Calu3 (cell line): ENCODE measurements at regions not wholly inside any gene's neighbourhood (a gene's known extent, or its start where the extent isn't known, plus 50 kb on each side); places are given as distances from the start of the nearest gene placed in this dataset.

Experiments used
- BruUV-seq: library from RNA; stranded (reverse); fragments of 400-500 nt; replicated peaks from 2 replicates; lab custom pipeline; 2021; lab: Mats Ljungman, UMichigan
- CTCF ChIA-PET: fragments of 300-600 bp; sonication (Branson Sonifier 250); formaldehyde crosslinking; loops from one replicate; lab custom pipeline; 2022; ENCODE audit warnings: antibody characterized with exemption; lab: Charles Lee
- DNase-seq: peaks from one replicate; pipeline ENCODE4 v3.0.0; 2022
- H3K27ac Mint-ChIP-seq: one replicate; pipeline ENCODE4 v1.8.0; 2022; ENCODE audit warnings: mixed read lengths; ENCODE audit not compliant: unreplicated experiment
- H3K27me3 Mint-ChIP-seq: one replicate; pipeline ENCODE4 v1.8.0; 2022; ENCODE audit warnings: mixed read lengths; ENCODE audit not compliant: unreplicated experiment
- H3K36me3 Mint-ChIP-seq: one replicate; pipeline ENCODE4 v1.8.0; 2022; ENCODE audit warnings: mild to moderate bottlenecking, moderate library complexity, mixed read lengths; ENCODE audit not compliant: insufficient read depth, unreplicated experiment
- H3K4me1 Mint-ChIP-seq: one replicate; pipeline ENCODE4 v1.8.0; 2022; ENCODE audit warnings: mild to moderate bottlenecking, low read depth, mixed read lengths; ENCODE audit not compliant: unreplicated experiment
- H3K4me3 Mint-ChIP-seq: one replicate; pipeline ENCODE4 v1.8.0; 2022; ENCODE audit warnings: mild to moderate bottlenecking, low read depth, moderate library complexity, mixed read lengths; ENCODE audit not compliant: unreplicated experiment
- H3K9me3 Mint-ChIP-seq: one replicate; pipeline ENCODE4 v1.8.0; 2022; ENCODE audit warnings: low read depth, mixed read lengths; ENCODE audit not compliant: unreplicated experiment
- CTCF ChIP-seq: fragments of 200-600 bp; IDR thresholded peaks from one replicate; pipeline ENCODE4 v1.8.0; 2022; ENCODE audit warnings: antibody characterized with exemption; ENCODE audit not compliant: unreplicated experiment
- intact Hi-C: fragments of 100-400 bp; cut with micrococcal nuclease; formaldehyde crosslinking; loops from one replicate; pipeline ENCODE4 v1.10.0; 2022; ENCODE audit not compliant: unreplicated experiment

GRCh38 chr9:129442803-129443511 lies 177.9 kb downstream of the C9orf50 start:
- Mint-ChIP-seq H3K4me1 (peaks cover 12% of the 10 kb centered on the region), H3K27ac (no peak overlapping the region), H3K27me3 (no peaks in the 10 kb centered on the region), H3K36me3 (no peaks in the 10 kb centered on the region), H3K4me3 (no peak overlapping the region), H3K9me3 (peaks cover 3% of the 10 kb centered on the region)
- no TSS peak for BruUV-seq
- intact Hi-C loops: no loop called here
- no peak for TF ChIP-seq CTCF
- DNase-seq: no peak
- CTCF ChIA-PET: interaction anchor here (0.7 kb wide), 1 partner anchor 287 kb away, joined by 5 read pairs; no protein-coding TSS in a partner anchor

GRCh38 chr9:129441852-129442251 lies 179.0 kb downstream of the C9orf50 start:
- intact Hi-C loops: no loop called here
- Mint-ChIP-seq H3K27ac (no peak overlapping the region), H3K27me3 (no peaks in the 10 kb centered on the region), H3K4me1 (peaks cover 12% of the 10 kb centered on the region), H3K9me3 (peaks cover 3% of the 10 kb centered on the region), H3K4me3 (no peak overlapping the region), H3K36me3 (peaks cover 5% of the 10 kb centered on the region)
- no TSS peak for BruUV-seq
- TF ChIP-seq CTCF: no peak
- CTCF ChIA-PET: interaction anchor here (0.7 kb wide), 1 partner anchor 288 kb away, joined by 5 read pairs; no protein-coding TSS in a partner anchor
- DNase-seq: no peak

GRCh38 chr9:129440435-129441186 lies 180.3 kb downstream of the C9orf50 start:
- Mint-ChIP-seq H3K36me3 (peaks cover 6% of the 10 kb centered on the region), H3K9me3 (peaks cover 3% of the 10 kb centered on the region), H3K4me3 (no peak overlapping the region), H3K4me1 (peaks cover 12% of the 10 kb centered on the region), H3K27ac (no peak overlapping the region), H3K27me3 (no peaks in the 10 kb centered on the region)
- TF ChIP-seq CTCF: no peak
- CTCF ChIA-PET: no interaction called here
- intact Hi-C loops: no loop called here
- no peak for DNase-seq
- no TSS peak for BruUV-seq

GRCh38 chr9:129439242-129439641 lies 181.7 kb downstream of the C9orf50 start:
- intact Hi-C loops: no loop called here
- no peak overlapping the region for H3K4me3 Mint-ChIP-seq

More at GRCh38 chr9:129439242-129439641, 181.7 kb downstream of the C9orf50 start:
- Mint-ChIP-seq H3K4me1 (peaks cover 12% of the 10 kb centered on the region), H3K36me3 (peaks cover 6% of the 10 kb centered on the region), H3K27ac (no peak overlapping the region), H3K27me3 (no peaks in the 10 kb centered on the region), H3K9me3 (no peaks in the 10 kb centered on the region)
- no TSS peak for BruUV-seq
- DNase-seq: no peak
- TF ChIP-seq CTCF: no peak
- CTCF ChIA-PET: no interaction called here
